Ectodermal cell (in vitro differentiated cells): ENCODE measurements at regions not wholly inside any gene's neighbourhood (a gene's known extent, or its start where the extent isn't known, plus 50 kb on each side); places are given as distances from the start of the nearest gene placed in this dataset.

Source experiments
- H3K27ac ChIP-seq: 2 replicates; pipeline ENCODE4 v1.7.0; 2013; ENCODE audit warnings: mild to moderate bottlenecking, low read depth, low read length; ENCODE audit not compliant: insufficient read depth, poor library complexity, severe bottlenecking
- H3K27me3 ChIP-seq: 2 replicates; pipeline ENCODE4 v1.7.0; 2013; ENCODE audit warnings: mild to moderate bottlenecking, low read length; ENCODE audit not compliant: insufficient read depth, control insufficient read depth, poor library complexity, severe bottlenecking
- H3K36me3 ChIP-seq: one replicate; pipeline ENCODE4 v1.7.0; 2013; ENCODE audit warnings: low read length; ENCODE audit not compliant: control insufficient read depth, insufficient read depth
- H3K4me1 ChIP-seq: one replicate; pipeline ENCODE4 v1.7.0; 2013; ENCODE audit warnings: low read length; ENCODE audit not compliant: control insufficient read depth, insufficient read depth
- H3K4me3 ChIP-seq: 2 replicates; pipeline ENCODE4 v1.7.0; 2013; ENCODE audit warnings: low read depth, low read length, control low read depth; ENCODE audit not compliant: insufficient read depth
- H3K9me3 ChIP-seq: 2 replicates; pipeline ENCODE4 v1.7.0; 2013; ENCODE audit warnings: mild to moderate bottlenecking, low read length, moderate library complexity; ENCODE audit not compliant: control insufficient read depth
- WGBS, 2 experiments: methylation state at CpG; one replicate each; pipeline ENCODE4 v1.1.7; 2013; ENCODE audit warnings: missing lambda C conversion rate in 2 of 2; 5-methylcytosine and 5-hydroxymethylcytosine counted together

DNA sequence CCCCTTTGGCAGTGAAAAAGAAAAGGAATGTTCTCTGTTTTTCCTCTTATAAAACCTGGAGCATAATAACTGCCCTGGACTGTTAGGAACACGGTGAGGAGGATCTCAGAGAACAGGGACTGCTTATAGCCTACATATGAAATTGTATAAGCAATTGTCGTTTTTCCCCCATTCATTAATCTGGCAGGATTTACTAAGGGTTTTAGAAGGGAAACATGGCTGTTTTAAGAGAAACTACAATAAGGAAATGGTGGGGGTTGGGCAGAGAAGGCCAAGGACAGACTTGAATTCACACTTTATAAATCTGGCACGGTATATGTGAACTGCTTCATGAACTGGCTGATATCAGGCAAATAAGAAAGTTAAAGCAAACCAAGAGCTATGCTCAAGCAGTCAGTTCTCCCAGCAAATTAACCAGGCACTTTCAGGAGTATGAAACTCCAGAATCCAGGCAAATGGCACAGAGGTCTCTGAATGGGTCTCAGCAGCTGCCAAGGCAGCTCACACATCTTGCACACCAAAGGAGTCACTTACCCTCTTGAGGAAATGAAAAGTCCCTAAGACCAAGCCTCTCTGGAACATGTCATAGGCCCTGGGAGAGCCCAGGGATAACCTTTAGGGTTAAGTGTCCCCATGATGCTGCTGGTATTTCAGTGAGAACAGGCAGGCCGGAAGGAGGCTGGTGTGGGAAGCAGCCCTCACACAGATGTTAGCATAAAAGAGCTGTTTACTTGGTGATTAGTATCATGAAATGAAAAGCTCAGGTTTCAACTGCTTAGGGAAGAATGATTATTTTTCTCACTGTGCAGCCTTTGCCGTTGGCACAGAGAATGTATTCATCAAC, 260.5 kb upstream of the MARCKS start:
- Histone ChIP-seq H3K9me3 (no peaks in the 10 kb centered on the region), H3K27ac (peak overlapping the region; percentile 27), H3K4me3 (no peak overlapping the region), H3K36me3 (no peaks in the 10 kb centered on the region), H3K27me3 (no peaks in the 10 kb centered on the region), H3K4me1 (peaks cover 23% of the 10 kb centered on the region)
- 89 to 91% methylated on average over 5 of the region's 5 CpGs for WGBS, 2 experiments

DNA sequence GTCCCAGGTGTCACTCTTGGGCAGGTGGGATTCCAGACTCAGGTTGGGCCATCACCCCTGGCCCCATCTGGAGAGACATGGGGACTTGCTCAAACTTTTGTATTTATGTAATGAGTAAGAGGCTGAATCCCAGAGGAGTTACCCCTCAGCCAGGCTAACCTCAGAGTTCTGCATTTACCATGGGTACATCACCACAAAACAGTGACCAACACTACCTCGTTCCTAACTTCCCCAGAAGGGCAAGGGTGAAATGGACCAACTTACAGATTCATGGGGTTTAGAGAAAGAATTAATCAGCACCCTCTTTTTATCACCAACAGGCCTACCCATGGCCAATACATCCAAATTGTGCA, 259.9 kb upstream of the MARCKS start:
- Histone ChIP-seq H3K4me3 (no peak overlapping the region), H3K27me3 (no peaks in the 10 kb centered on the region), H3K4me1 (peaks cover 17% of the 10 kb centered on the region), H3K27ac (no peak overlapping the region), H3K36me3 (no peaks in the 10 kb centered on the region), H3K9me3 (no peaks in the 10 kb centered on the region)
- WGBS, 2 experiments: 40 to 52% methylated on average over 1 of the region's 1 CpG

DNA sequence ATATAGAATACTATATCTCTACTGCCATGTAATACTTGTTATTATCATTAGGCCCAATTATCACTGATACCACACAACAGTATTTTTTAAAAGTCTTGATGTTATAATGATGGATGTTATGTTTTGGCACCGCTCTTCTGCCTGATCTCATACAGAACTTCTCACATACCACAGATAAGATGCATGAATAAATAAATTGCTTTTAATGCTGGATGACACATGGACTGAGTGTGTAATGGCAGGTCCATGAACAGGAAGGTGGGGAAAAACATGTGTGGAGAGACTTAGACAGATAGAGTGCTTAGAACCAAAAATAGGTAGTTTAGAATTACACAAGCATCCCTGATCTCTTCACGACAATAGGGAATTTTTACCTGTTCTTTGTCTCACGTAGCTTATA, 258.4 kb upstream of the MARCKS start:
- WGBS, 2 experiments: 97% methylated on average over 2 of the region's 3 CpGs
- H3K27ac ChIP-seq: no peak overlapping the region
- no peaks in the 10 kb centered on the region for H3K36me3 ChIP-seq
- peaks cover 9% of the 10 kb centered on the region for H3K4me1 ChIP-seq
- no peaks in the 10 kb centered on the region for H3K27me3 ChIP-seq
- no peak overlapping the region for H3K4me3 ChIP-seq
- no peaks in the 10 kb centered on the region for H3K9me3 ChIP-seq

DNA sequence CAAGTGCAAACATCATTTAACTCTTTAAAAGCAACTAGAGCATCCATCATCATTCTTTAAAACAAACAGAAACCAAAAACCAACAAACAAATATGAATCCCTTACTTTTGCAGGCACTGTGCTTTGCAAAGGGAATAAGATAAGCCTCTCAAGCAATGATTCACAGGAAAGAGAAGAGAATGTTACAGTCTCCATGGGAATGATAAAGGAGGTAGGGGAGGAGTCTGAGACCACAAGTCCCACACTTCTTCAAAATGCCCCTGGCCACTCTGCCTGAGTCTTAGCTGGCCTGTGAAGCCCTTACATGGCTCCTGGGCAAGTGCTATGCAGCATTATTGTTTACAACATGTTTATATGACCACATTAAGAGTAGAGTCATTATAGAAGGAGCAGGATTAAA, 257.7 kb upstream of the MARCKS start:
- Histone ChIP-seq H3K27ac (no peak overlapping the region), H3K4me3 (no peak overlapping the region)

DNA sequence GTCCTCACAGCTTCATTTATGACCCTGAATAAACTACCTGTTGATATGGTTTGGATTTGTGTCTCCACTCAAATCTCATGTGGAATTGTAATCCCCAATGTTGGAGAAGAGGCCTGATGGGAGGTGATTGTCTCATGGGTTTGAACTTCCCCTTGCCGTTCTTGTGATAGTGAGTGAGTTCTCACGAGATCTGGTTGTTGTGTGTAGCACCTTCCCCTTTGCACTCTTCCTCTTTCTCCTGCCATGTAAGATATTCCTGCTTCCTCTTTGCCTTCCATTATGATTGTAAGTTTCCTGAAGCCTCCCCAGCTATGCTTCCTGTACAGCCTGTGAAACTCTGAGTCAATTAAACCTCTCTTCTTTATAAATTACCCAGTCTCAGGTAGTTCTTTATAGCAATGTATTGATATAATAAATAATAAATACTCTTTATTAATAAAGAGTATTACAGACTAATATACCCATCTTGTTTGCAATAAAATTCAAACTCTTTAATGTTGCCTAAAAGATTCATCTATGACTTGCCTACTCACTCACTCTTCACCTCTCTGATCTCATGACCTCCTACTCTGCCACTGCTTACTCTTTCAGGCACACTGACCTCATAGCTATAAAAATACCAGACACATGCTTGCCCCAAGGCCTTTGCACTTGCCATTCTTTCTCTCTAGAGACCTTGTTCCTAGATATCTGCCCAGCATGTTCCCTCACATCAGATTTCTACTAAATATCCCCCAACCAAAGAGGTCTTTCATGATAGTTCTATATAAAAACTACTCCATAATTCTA, 256.4 kb upstream of the MARCKS start:
- Histone ChIP-seq H3K27me3 (no peaks in the 10 kb centered on the region), H3K4me1 (peaks cover 9% of the 10 kb centered on the region), H3K27ac (no peak overlapping the region), H3K9me3 (no peaks in the 10 kb centered on the region), H3K4me3 (no peak overlapping the region), H3K36me3 (no peaks in the 10 kb centered on the region)
- 97 to 100% methylated on average over 2 of the region's 2 CpGs for WGBS, 2 experiments

More for the DNA sequence above, 257.7 kb upstream of the MARCKS start:
- Histone ChIP-seq H3K27me3 (no peaks in the 10 kb centered on the region), H3K36me3 (no peaks in the 10 kb centered on the region), H3K9me3 (no peaks in the 10 kb centered on the region), H3K4me1 (peaks cover 9% of the 10 kb centered on the region)

DNA sequence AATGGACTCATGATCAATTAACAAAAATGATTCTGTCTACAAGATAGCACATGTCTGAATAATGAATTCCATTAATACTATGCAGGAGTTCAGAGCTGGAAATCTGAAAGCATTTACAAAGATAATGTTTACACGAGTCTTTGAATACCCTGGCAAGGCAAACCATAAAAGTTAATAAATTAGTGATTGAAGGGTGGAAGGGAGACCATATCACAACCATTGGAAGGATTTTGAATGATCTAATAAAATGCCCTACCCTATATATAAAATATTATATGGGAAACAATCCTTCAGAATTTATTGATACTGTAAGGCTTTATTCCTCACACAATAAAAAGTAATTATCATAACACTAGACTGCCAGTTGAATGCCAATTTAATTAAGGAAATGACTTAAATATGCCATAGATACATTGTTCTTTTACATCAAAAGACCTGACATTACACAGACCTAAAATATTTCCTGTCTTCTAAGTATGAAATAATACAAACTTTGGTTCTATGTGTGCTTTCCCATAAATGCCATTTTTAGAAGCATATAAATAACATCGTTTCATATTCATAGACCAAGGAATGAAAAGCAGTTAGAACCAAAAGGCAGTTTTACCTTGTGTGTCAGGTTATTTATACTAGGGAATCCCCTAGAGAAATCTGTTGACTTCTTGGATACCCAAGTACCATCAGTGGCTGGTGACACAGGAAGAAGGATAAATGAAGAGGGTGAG, 249.2 kb upstream of the MARCKS start:
- no peaks in the 10 kb centered on the region for H3K4me1 ChIP-seq
- no peaks in the 10 kb centered on the region for H3K36me3 ChIP-seq
- no peaks in the 10 kb centered on the region for H3K27me3 ChIP-seq
- H3K4me3 ChIP-seq: no peak overlapping the region
- H3K9me3 ChIP-seq: no peaks in the 10 kb centered on the region
- WGBS, 2 experiments: 88 to 100% methylated on average over 1 to 2 of the region's 2 CpGs
- H3K27ac ChIP-seq: no peak overlapping the region

DNA sequence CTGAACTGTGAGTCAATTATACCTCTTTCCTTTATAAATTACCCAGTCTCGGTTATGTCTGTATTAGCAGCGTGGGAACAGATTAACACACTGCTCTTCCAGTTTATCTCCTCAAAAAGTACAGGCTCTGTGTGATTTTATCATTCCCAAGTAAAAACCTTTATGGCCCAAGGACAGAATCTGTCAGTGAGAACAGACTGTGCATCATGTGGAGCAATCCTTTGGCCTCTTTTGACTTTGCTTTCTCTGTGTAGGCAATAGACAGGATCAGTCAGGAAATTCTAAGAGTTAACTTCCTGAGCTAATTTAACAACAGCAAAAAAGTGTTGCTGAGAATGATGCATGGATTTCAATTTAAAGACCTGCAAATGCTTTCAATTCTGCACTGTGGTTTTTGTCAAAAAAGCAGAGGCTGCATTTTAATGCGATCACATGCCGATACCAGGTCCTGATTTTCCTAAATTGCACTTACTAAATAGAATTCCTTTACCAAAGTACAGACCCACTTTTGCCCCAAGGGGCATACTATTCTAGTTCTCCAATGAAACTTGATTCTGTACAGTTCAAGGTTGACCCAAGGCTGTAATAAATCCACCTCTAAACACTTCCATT, 246.7 kb upstream of the MARCKS start:
- Histone ChIP-seq H3K36me3 (no peaks in the 10 kb centered on the region), H3K27ac (no peak overlapping the region), H3K27me3 (no peaks in the 10 kb centered on the region), H3K4me1 (no peaks in the 10 kb centered on the region), H3K9me3 (no peaks in the 10 kb centered on the region), H3K4me3 (no peak overlapping the region)
- WGBS, 2 experiments: 94 to 98% methylated on average over 4 of the region's 4 CpGs

DNA sequence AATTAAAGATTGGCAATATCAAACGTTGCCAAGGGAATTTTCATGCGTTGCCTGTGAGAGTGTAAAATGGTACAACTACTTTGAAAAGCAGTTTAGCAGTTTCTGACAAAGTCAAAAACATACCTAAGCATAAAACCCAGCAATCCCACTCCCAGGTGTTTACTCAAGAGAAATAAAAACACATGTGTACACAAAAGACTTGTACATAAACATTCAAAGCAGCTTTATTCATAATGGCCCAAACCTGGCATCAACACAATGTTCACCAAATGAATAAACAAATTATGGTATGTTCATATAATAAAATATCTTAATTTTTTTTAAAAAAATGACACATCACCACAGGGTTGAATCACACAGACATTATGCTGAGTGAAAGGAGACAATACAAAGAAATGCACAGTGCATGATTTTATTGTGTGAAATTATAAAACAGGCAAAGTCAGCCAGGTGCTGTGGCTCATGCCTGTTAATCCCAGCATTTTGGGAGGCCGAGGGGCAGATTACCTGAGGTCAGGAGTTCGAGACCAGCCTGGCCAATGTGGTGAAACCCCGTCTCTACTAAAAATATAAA, 240.4 kb upstream of the MARCKS start:
- Histone ChIP-seq H3K4me1 (peaks cover 9% of the 10 kb centered on the region), H3K9me3 (no peaks in the 10 kb centered on the region), H3K27me3 (no peaks in the 10 kb centered on the region), H3K27ac (no peak overlapping the region), H3K4me3 (no peak overlapping the region), H3K36me3 (no peaks in the 10 kb centered on the region)
- 94 to 95% methylated on average over 5 of the region's 5 CpGs for WGBS, 2 experiments

DNA sequence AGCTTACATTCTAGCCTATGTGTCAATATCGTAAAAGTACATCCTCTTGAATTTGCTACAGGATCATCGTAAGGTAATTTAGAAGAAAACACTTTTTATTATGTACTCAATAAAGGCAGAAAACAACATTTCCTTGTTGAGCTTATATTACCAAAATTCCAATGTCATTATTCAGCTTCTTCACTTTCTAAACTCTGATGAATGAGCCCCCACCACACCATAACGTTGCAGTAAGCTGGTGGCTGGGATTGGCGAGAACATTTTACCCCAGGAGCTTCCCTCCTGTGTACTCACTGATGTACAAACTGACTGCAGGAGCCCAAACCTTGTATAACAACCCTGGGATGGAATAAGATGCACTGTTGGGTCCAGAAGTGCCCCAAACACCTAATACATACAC, 238.1 kb upstream of the MARCKS start:
- H3K27me3 ChIP-seq: no peaks in the 10 kb centered on the region
- H3K4me1 ChIP-seq: peaks cover 9% of the 10 kb centered on the region
- H3K9me3 ChIP-seq: no peaks in the 10 kb centered on the region
- H3K27ac ChIP-seq: no peak overlapping the region
- no peak overlapping the region for H3K4me3 ChIP-seq
- H3K36me3 ChIP-seq: no peaks in the 10 kb centered on the region
- WGBS, 2 experiments: 86 to 88% methylated on average over 4 of the region's 4 CpGs
